SK-N-SH treated with all-trans-retinoic acid at 6 μM for 48 hours (cell line): ENCODE measurements at regions not wholly inside any gene's neighbourhood (a gene's known extent, or its start where the extent isn't known, plus 50 kb on each side); places are given as distances from the start of the nearest gene placed in this dataset.

Experiments used
- BACH2 ChIP-seq: fragments of 250-450 bp; sonication (Bioruptor Pico); IDR thresholded peaks from 2 replicates; pipeline ENCODE4 v1.9.0; 2021; ENCODE audit warnings: mild to moderate bottlenecking, borderline replicate concordance
- CREB5 ChIP-seq: fragments of 250-450 bp; sonication (Bioruptor Pico); IDR thresholded peaks from 2 replicates; pipeline ENCODE4 v1.5.1; 2020; ENCODE audit warnings: low read depth, mild to moderate bottlenecking, moderate library complexity
- GLIS3 ChIP-seq: fragments of 250-450 bp; sonication (Bioruptor Pico); IDR thresholded peaks from 2 replicates; pipeline ENCODE4 v1.5.0; 2020; ENCODE audit warnings: mild to moderate bottlenecking, moderate library complexity
- OSR1 ChIP-seq: fragments of 250-450 bp; sonication (Bioruptor Pico); IDR thresholded peaks from 2 replicates; pipeline ENCODE4 v1.8.0; 2022; ENCODE audit warnings: moderate library complexity, mild to moderate bottlenecking, inconsistent platforms
- PATZ1 ChIP-seq: fragments of 250-450 bp; sonication (Bioruptor Pico); IDR thresholded peaks from 2 replicates; pipeline ENCODE4 v1.8.0; 2020; ENCODE audit warnings: mild to moderate bottlenecking, moderate library complexity, borderline replicate concordance
- ZFP30 ChIP-seq: fragments of 450-650 bp; formaldehyde crosslinking; IDR thresholded peaks from 2 replicates; pipeline ENCODE4 v1.5.0; 2022; ENCODE audit warnings: mild to moderate bottlenecking, moderate library complexity
- ZNF565 ChIP-seq: fragments of 450-650 bp; formaldehyde crosslinking; conservative IDR thresholded peaks from 2 replicates; pipeline ENCODE4 v1.5.0; 2020; ENCODE audit warnings: low read depth, mild to moderate bottlenecking, moderate library complexity

- TF ChIP-seq CREB5 (CRISPR knock-in tag) (no peak), BACH2 (CRISPR knock-in tag) (no peak), GLIS3 (no peak), ZNF565 (CRISPR knock-in tag) (no peak), PATZ1 (no peak), OSR1 (CRISPR knock-in tag) (no peak), ZFP30 (CRISPR knock-in tag) (no peak)
These were observed 79.5 kb upstream of the PEX5L start for GRCh38 chr3:180116203-180116602.
